ENCODE measurements at regions not wholly inside any gene's neighbourhood (a gene's known extent, or its start where the extent isn't known, plus 50 kb on each side); places are given as distances from the start of the nearest gene placed in this dataset.

GRCh38 chr6:134689177-134689576 is 260.7 kb downstream of the ALDH8A1 start (continued):
- TF ChIP-seq REST (IDR thresholded peaks at IDR 0.05) (no peak), CEBPB (IDR thresholded peaks at IDR 0.05) (no peak), EHF (CRISPR knock-in tag; IDR thresholded peaks at IDR 0.05) (no peak), MAZ (IDR thresholded peaks at IDR 0.05; ENCODE audit: borderline replicate concordance, low read depth, low read length) (no peak), GATA3 (IDR thresholded peaks at IDR 0.05; ENCODE audit: borderline replicate concordance) (no peak), HEYL (CRISPR knock-in tag; IDR thresholded peaks at IDR 0.05) (no peak), CHD2 (IDR thresholded peaks at IDR 0.05; ENCODE audit: low read length, partially characterized antibody) (no peak)

DNA sequence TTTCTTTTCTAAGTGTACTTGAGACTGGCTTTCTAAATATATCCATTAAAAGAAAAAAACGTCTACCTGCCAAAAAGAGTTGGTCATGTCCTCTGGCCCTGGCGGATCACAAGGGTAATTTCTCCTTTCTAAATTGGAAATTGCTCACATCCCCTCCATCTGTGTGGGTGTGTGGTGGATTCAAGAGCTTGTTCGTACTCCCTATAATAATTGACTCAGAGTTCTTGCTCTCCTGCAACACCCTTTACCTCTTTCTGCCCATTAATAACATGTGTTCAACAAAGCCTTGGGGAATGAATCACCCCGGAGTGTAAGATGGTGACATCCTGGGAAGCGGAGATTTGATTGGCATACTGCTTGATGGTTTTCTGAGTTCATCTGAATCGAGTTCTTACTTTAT is 263.8 kb downstream of the ALDH8A1 start:
- WGBS (ENCODE audit: missing lambda C conversion rate): 43% methylated on average over 6 of the region's 6 CpGs
- Histone ChIP-seq H3K4me1 (peaks cover 14% of the 10 kb centered on the region; the same call in 1 of the 3 replicates), H3K9me3 (no peaks in the 10 kb centered on the region), H3K4me2 (no peak overlapping the region), H3K27ac (no peak overlapping the region), H3K4me3 (no peak overlapping the region)
- TF ChIP-seq CHD2 (IDR thresholded peaks at IDR 0.05; ENCODE audit: low read length, partially characterized antibody) (no peak), RFX5 (IDR thresholded peaks at IDR 0.05) (no peak), SREBF2 (IDR thresholded peaks at IDR 0.05) (no peak), POLR2A (IDR thresholded peaks at IDR 0.05; ENCODE audit: low read length) (no peak), SMC3 (IDR thresholded peaks at IDR 0.05) (no peak), ZC3H11A (IDR thresholded peaks at IDR 0.05) (no peak), RNF2 (IDR thresholded peaks at IDR 0.05; ENCODE audit: borderline replicate concordance, low read depth) (no peak), ATOH8 (CRISPR knock-in tag; IDR thresholded peaks at IDR 0.05; ENCODE audit: low read depth) (no peak), RAD21 (conservative IDR thresholded peaks at IDR 0.05 in 1 of 2, IDR thresholded peaks at IDR 0.05 in 1 of 2) (no peak), CEBPB (IDR thresholded peaks at IDR 0.05) (no peak), CBX8 (IDR thresholded peaks at IDR 0.05) (no peak), ELK1 (IDR thresholded peaks at IDR 0.05; ENCODE audit: low read depth, low read length) (no peak), RCOR1 (IDR thresholded peaks at IDR 0.05; ENCODE audit: low read depth, low read length) (no peak)
- TF ChIP-seq, protein P1, sequence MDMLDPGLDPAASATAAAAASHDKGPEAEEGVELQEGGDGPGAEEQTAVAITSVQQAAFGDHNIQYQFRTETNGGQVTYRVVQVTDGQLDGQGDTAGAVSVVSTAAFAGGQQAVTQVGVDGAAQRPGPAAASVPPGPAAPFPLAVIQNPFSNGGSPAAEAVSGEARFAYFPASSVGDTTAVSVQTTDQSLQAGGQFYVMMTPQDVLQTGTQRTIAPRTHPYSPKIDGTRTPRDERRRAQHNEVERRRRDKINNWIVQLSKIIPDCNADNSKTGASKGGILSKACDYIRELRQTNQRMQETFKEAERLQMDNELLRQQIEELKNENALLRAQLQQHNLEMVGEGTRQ (IDR thresholded peaks at IDR 0.05): no peak
- TF ChIP-seq, protein P2, sequence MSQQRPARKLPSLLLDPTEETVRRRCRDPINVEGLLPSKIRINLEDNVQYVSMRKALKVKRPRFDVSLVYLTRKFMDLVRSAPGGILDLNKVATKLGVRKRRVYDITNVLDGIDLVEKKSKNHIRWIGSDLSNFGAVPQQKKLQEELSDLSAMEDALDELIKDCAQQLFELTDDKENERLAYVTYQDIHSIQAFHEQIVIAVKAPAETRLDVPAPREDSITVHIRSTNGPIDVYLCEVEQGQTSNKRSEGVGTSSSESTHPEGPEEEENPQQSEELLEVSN (IDR thresholded peaks at IDR 0.05; ENCODE audit: borderline replicate concordance, low read depth): no peak
- ChIA-PET CTCF (interaction anchor here (0.6 kb wide), 1 partner anchor 221 kb away, joined by 4 read pairs; no protein-coding TSS in a partner anchor), POLR2A (no interaction called here)
- ATAC-seq: no peak
- FAIRE-seq: no peak
- no peak for DNase-seq (ENCODE audit: low read depth in 1 of 2, low spot score in 1 of 2)
